SK-MEL-5 (cell line): ENCODE measurements at regions not wholly inside any gene's neighbourhood (a gene's known extent, or its start where the extent isn't known, plus 50 kb on each side); places are given as distances from the start of the nearest gene placed in this dataset.
"Not testable (repeated sequence)": the region's sequence is repeated elsewhere in the genome, so short reads cannot be mapped to it uniquely, and the experiment has no call there.

Experiments used
- DNase-seq: peaks from one replicate; pipeline ENCODE4 v3.0.0-alpha.2; 2016; ENCODE audit warnings: low read depth, low spot score
- in situ Hi-C: cut with HindIII; loops from 2 replicates; pipeline ENCODE4 v1.10.0; 2016; ENCODE audit warnings: low sequenced_read_pairs, high pct_unique_total_duplicates, low pct_unique_long_range_greater_than_20kb

DNA sequence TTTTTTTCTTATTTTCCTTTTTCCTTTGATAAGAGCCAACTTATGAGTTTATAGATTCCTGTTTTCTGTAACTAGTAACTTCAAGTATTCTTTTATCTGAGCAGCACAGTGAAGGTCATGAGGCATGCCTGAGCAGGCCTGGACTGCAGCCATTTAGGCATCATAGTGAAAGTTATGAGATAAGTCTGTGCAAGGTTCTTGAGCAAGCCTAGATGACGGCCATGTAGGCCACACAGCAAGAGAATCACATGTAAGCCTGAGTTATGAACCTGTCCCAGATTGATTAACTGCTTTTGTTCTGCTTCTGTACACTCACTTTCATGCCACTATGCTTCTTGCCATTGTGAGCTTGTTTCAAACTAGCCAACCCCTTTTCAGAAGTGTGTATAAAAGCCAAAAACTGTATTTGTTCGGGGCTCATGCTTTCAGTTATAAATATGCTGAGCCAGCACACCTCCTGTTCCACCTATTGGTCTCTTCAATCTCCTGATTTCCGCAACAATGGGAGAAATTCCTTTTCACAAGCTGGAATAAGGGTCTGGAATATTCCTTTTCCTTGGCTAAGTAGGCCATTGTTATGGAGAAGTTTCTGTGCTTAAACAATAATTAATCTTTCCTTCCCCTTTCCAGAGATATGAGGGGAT lies 745.7 kb downstream of the FAM181B start:
- no peak for DNase-seq
- in situ Hi-C loops, result no loop called here

DNA sequence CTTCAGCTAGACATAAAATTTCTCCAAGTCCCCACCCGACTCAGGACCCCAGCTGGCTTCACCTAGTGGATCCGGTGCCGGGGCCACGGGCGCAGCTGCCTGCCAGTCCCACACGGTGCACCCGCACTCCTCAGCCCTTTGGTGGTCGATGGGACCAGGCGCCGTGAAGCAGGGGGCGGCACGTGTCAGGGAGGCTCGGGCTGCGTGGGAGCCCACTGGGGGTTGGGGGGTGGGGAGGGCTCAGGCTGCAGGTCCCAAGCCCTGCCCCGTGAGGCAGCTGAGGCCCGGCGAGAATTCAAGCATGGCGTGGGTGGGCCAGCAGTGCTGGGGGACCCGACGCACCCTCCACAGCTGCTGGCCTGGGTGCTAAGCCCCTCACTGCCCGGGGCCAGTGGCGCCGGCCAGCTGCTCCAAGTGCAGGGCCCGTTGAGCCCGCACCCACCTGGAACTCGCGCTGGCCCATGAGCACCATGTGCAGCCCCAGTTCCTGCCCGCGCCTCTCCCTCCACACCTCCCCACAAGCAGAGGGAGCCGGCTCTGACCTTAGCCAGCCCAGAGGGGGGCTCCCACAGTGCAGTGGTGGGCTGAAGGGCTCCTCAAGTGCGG lies 747.0 kb downstream of the FAM181B start:
- no peak for DNase-seq
- in situ Hi-C loops, result no loop called here

DNA sequence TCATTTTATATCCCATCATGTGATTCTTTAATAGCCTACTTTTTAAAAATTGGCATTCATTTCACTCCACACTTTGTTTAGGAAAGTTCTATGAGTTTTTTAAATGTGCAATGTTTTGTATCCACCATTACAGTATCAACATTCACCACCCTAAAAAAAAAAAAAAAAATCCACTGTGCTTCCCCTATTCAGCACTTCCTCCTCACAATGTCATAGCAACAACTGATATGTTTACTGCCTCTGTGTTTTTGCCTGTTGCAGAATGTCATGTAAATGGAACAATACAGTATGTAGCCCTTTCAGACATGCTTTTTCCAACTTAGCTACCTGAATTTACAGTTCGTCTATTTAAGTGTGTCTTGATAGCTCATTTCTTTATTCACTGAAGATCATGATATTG lies 754.2 kb downstream of the FAM181B start:
- in situ Hi-C loops, result no loop called here
- no peak for DNase-seq

DNA sequence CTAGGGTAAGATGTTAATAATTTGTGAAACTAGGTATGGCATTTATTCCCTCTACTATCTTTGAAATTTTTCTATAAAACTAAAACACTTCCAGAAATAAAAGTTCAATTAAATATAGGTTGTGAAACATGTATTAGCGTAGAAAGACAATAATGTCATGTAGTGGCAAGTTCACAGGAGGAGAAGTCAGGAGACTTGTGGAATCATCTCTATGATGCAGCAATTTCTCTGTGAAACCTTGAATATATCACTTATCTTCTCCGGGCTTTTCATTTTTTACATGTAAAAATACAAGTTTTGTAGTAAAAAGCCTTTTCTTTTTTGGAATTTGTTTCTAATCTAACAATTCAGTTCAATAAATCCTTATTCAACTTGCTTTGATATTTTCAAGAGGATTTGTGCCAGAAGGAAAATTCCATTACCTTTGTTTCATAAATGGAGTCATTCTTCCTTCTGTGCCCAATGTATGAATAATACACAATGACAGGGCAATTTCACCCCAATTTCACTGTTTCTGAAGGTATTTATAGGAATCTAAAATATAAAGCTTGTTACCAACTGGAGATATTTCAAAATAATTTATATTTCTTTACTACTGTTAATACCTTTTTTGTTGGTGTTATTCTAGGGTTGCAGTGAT lies 758.3 kb downstream of the FAM181B start:
- in situ Hi-C loops, result no loop called here
- DNase-seq, result no peak

DNA sequence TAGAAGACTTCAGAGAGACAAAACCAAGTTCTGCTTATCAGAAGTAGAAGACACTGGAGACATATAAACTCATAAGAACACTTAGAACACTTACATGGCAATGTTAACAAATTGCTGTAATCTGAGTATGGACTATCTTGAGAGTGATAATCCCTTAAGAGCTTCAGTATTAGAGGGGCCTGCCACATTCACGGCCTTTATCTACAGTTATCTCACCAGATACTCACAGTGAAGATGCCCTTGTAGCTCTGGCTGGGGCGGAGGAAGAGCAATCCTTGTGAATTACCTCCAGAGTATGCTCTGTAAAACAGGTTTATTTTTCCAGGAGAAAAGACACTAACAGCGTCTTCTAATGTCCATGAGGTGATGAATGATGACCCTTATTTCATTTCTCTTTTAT lies 762.8 kb downstream of the FAM181B start:
- DNase-seq, result no peak
- in situ Hi-C loops, result no loop called here

DNA sequence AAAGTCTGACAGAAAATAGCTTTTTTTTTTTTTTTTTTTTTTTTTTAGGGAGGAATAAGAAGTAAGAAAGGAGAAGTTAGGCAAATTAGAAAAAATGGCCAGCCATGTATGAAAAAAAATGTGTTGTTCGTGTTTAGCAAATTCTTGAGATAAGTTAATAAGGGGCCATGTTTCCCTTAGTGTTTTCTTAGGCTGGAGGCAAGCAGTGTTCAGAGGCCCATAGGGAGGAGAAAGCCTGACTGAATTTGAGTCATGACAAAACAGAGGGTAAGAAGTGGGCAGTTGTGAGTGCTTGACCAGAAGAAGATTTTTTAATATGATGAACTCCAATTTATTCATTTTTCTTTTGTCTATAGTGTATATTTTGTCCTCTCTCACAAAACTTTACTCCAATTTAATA lies 766.4 kb downstream of the FAM181B start:
- no peak for DNase-seq
- in situ Hi-C loops, result no loop called here

DNA sequence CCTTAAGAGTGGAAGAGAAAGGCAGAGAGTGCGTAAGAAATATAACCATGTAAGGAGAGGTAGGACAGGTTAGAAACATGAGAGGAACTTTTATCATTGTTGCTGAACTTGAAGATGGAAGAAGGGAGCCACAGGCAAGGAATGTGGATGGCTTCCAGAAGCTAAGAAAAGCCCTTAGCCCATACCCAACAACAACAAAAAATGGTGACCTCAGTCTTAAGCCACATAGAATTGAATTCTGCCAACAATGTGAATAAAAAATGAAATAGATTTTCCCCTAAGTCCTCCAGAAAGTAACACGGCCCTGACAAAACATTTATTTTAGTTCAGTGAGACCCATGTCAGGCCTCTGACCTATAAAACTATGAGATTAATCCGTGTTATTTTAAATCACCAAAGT lies 767.3 kb downstream of the FAM181B start:
- in situ Hi-C loops, result no loop called here
- no peak for DNase-seq

DNA sequence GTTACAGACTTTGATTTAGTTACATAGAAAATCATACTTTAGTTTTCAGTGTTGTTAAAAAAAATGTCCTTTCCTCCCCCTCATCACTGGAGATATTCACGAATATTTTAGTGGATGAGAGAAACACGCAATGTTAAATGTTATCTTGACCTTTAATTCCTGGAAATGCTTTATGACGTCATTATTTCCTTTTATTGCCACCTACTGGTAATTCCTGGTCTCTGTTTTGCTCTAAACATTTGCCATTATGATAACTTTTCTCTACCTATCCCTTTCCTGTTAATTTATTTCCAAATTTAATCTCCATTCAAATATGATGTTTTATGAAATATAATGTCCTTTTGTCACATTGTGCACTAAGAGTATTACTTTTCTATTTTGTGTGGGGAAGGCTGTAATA lies 770.6 kb downstream of the FAM181B start:
- peak; percentile 31 for DNase-seq
- in situ Hi-C loops, result no loop called here

DNA sequence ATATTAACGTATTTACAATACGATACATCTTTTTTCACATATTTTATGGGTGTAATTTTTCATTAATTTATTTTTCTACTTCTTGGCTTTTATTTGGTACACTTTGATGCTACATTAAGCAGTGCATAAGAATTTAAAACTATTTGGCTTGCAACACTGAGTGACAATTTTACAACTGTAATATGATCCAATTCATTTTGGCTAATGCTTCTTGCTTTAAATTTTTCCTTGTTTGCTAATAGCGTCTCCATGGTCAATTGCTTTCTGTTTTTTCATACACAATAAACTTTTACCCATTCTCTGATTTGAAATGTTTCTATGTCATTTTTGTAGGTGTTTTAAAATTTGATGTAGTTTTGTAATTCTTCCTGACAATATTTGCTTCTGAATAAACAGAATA lies 773.2 kb downstream of the FAM181B start:
- in situ Hi-C loops, result no loop called here
- no peak for DNase-seq

DNA sequence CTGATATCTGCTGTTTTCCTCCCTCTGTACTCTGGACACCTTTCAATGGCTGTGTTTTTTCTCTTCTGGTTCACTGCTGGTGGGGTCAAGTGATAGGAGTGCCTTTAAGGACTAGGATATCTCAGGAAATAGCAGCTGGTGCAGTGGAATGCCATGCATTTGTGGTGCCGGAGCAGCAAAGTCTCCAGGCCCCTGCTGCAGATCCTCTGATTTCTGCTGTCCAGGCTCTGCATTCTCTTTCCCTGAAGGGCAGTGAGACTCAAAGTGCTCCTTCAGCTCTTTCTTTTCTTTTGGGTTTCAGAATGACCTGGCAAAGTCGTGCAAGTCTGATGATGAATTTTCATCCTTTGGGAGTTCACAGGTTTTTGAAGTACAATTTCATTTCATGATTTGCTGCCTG lies 774.3 kb downstream of the FAM181B start:
- in situ Hi-C loops, result no loop called here
- DNase-seq, result peak; percentile 10

DNA sequence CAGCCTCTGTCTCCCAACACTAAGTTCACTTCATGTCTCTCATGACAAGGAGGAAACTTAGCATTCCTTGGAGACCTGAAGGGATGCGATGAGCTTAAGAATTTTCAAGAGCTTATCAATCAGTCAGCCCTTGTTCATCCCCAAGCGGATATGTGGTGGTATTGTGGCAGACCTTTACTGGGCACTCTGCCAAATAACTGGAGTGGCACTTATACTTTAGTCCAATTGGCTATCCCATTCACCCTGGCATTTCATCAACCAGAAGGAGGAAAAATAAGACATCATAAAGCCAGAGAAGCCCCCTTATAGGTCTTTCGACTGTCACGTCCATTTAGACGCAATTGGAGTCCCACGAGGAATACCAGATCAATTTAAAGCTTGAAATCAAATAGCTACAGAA lies 779.4 kb downstream of the FAM181B start:
- in situ Hi-C loops, DNase-seq: not testable (repeated sequence)

DNA sequence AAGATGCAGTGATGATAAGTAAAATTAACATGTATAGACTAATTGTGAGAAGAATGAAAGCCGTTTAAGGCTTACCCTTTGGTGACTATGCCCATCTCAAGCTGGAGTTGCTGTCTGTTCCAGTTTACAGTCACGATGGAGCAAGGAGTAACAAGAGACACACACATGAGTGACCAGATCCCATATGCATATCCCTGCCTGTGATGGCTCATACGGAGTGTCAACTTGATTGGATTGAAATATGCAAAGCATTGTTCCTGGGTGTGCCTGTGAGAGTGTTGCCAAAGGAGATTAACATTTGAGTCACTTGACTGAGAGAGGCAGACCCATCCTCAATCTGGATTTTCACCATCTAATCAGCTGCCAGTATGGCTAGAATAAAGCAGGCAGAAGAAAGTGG lies 786.8 kb downstream of the FAM181B start:
- DNase-seq, result no peak
- in situ Hi-C loops, result no loop called here

DNA sequence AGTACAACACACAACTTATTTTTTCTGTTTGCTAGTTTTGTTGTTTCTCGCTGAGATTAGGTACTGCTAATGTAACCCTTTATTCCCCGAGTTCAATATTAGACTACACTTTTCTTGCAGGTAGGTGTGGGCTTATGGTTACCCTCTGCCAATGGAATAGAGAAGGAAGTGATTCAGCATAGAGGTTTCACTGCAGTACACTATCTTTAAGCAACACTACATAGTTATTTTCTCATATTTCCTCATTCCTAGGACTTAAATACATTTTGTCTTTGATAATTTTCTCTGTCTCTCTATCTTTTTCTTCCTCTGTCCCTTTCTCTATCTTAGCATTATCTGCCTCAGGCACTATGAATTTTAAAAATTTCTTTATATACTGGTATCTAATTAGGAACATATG lies 791.0 kb downstream of the FAM181B start:
- in situ Hi-C loops, result no loop called here
- DNase-seq, result no peak

DNA sequence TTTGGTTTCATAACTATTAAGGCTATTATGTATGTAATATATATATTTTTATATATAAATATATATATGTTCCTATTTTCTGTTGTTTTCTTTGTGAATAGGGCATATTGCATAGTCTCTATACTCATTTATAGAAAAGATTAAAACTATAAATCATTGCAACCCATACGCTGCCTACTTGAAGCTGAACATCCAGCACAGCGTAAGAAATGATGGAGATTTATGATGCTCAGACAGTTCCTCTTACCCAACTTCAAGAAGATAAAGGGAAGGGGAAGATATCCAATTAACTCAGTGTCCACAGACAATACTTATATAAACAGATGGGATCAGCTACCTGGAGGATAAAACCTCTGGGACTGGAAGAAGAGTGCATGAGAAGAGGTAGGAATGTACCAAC lies 791.7 kb downstream of the FAM181B start:
- DNase-seq, result no peak
- in situ Hi-C loops, result no loop called here

DNA sequence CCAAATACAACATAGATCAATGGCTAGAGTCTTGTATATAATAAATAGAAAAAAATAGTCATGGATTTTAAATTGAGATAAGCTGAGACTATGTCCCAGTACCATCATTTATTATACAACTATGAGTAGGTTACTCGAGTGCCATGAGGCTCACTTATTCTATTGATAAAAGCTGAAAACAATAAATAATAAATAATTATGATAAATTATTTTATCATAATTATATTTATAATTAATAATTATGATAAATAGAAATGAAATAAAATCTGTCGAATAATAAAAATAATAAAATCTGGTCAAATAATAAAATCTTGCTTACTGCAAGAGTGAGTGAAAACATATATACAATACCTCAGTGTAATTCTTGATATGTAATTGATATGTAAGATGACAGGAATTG lies 801.4 kb downstream of the FAM181B start:
- in situ Hi-C loops, result no loop called here

DNA sequence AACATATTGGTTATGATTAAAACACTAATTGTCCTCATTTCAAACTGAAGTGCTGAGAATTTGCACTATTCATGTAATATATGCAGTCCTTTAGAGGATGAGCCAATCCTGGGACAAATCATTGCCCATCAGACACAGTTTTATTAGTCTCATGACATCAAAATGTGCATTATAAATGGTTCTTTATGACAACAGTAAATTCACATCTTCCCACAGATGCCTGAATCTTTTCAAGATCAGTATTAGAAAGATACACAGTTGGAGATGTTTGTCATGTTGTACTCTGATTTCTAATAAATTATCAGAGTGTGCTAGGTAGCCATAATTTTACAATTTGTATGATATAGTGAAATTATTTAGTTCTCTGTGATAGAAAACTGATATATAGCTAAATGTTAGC lies 813.5 kb downstream of the FAM181B start:
- in situ Hi-C loops, result no loop called here
- no peak for DNase-seq

More for the DNA sequence above, 801.4 kb downstream of the FAM181B start:
- no peak for DNase-seq

DNA sequence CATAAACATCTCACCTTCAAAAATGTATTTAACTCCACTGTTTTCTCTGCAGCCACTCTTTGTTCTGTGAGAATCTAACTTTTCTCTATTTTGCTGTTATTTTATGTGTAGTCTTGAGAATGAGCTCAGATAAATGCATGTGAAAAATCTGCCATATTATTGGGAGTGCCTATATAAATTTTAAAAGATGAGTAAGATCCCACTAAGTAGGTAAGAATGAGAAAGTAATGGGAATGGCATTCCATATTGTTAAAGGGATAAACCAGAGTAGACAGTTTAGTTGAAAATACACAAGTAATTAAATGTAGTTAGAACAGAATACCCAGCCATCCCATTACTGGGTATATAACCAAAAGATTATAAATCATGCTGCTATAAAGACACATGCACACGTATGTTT lies 817.2 kb downstream of the FAM181B start:
- in situ Hi-C loops, result no loop called here
- no peak for DNase-seq

DNA sequence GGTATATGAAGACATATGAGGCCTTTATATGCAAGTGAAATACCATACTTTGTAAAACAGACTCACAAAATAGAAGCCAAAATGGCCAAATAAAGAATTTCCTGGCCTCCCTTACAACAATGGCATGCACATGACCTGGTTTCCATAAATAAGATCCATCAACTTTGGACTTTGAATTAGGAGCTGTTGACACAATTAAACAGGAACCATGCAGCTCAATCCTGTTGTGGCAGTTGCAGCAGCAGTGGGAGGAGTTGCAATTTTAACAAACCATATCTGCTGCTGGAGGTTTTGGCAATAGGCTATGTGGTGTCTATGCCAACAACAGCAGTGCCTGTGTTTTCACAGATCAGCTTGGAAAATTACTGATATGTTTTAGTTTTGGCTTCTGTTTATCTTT lies 818.6 kb downstream of the FAM181B start:
- no peak for DNase-seq
- in situ Hi-C loops, result no loop called here

DNA sequence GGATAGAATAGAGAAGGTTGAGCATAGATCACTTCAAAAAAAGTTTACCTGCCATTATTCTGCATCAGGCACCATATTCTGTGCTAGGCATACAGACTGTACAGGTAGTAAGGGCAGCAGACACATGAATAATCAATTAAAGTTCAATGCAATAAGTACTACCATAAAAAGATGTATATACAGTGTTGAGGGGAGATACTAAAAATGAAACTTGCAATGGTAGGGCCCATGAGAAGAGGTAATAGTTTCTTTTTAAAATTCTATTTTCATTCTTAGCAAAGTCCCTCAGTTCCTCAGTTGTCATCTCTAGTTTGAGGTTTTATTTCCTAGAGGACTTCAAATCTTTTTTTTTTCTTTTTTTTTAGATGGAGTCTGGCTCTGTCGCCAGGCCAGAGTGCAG lies 819.9 kb downstream of the FAM181B start:
- in situ Hi-C loops, result no loop called here

More for the DNA sequence above, 819.9 kb downstream of the FAM181B start:
- DNase-seq, result no peak
